ENCODE measurements at regions not wholly inside any gene's neighbourhood (a gene's known extent, or its start where the extent isn't known, plus 50 kb on each side); places are given as distances from the start of the nearest gene placed in this dataset.

DNA sequence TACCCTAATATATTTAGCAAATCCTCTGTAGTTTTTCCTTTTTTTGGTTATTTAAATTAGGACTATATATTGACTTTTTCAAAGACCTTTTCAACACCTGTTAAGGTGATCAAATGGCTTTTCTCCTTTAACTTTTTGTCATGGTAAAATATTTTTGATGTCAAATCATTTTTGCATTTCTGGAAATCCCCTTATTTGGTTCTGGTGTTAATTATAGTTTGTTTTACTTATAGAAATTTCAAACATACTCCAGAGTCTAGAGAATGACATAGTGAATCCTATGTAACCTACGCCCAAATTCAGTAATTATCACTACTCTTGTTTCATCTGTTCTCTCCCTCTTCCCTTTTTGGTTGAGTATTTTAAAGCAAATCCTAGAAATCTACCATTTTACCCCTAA lies 121.3 kb upstream of the TBL1XR1 start:
- Mint-ChIP-seq H3K9me3 (ENCODE audit: low read depth) (peaks cover 5% of the 10 kb centered on the region), H3K27me3 (ENCODE audit: low read depth) (no peaks in the 10 kb centered on the region), H3K27ac (ENCODE audit: unreplicated experiment) (no peak overlapping the region), H3K4me3 (ENCODE audit: unreplicated experiment) (no peak overlapping the region), H3K36me3 (ENCODE audit: low read depth) (no peaks in the 10 kb centered on the region), H3K4me1 (ENCODE audit: low read depth) (peaks cover 33% of the 10 kb centered on the region)
- TF ChIP-seq, protein P1, sequence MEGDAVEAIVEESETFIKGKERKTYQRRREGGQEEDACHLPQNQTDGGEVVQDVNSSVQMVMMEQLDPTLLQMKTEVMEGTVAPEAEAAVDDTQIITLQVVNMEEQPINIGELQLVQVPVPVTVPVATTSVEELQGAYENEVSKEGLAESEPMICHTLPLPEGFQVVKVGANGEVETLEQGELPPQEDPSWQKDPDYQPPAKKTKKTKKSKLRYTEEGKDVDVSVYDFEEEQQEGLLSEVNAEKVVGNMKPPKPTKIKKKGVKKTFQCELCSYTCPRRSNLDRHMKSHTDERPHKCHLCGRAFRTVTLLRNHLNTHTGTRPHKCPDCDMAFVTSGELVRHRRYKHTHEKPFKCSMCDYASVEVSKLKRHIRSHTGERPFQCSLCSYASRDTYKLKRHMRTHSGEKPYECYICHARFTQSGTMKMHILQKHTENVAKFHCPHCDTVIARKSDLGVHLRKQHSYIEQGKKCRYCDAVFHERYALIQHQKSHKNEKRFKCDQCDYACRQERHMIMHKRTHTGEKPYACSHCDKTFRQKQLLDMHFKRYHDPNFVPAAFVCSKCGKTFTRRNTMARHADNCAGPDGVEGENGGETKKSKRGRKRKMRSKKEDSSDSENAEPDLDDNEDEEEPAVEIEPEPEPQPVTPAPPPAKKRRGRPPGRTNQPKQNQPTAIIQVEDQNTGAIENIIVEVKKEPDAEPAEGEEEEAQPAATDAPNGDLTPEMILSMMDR (IDR thresholded peaks at IDR 0.05): no peak
- no peak for DNase-seq (ENCODE audit: low spot score)

GRCh38 chr3:177320765-177321247 lies 123.5 kb upstream of the TBL1XR1 start:
- Mint-ChIP-seq H3K4me3 (ENCODE audit: unreplicated experiment) (no peak overlapping the region), H3K4me1 (ENCODE audit: low read depth) (peaks cover 33% of the 10 kb centered on the region), H3K27me3 (ENCODE audit: low read depth) (no peaks in the 10 kb centered on the region), H3K36me3 (ENCODE audit: low read depth) (no peaks in the 10 kb centered on the region), H3K9me3 (ENCODE audit: low read depth) (peaks cover 5% of the 10 kb centered on the region), H3K27ac (ENCODE audit: unreplicated experiment) (peak overlapping the region; percentile 39)
- TF ChIP-seq, protein P1 (IDR thresholded peaks at IDR 0.05): no peak
- DNase-seq (ENCODE audit: low spot score): no peak

- DNase-seq (ENCODE audit: low spot score): no peak
- peaks cover 33% of the 10 kb centered on the region for H3K4me1 Mint-ChIP-seq (ENCODE audit: low read depth)
- no peak overlapping the region for H3K4me3 Mint-ChIP-seq (ENCODE audit: unreplicated experiment)
- H3K36me3 Mint-ChIP-seq (ENCODE audit: low read depth): no peaks in the 10 kb centered on the region
- peaks cover 5% of the 10 kb centered on the region for H3K9me3 Mint-ChIP-seq (ENCODE audit: low read depth)
- TF ChIP-seq, protein P1 (IDR thresholded peaks at IDR 0.05): no peak
- H3K27me3 Mint-ChIP-seq (ENCODE audit: low read depth): no peaks in the 10 kb centered on the region
- peak overlapping the region; percentile 65 for H3K27ac Mint-ChIP-seq (ENCODE audit: unreplicated experiment)
Measured at GRCh38 chr3:177321819-177322218, 124.5 kb upstream of the TBL1XR1 start.

- no peak overlapping the region for H3K27ac Mint-ChIP-seq (ENCODE audit: unreplicated experiment)
- no peaks in the 10 kb centered on the region for H3K9me3 Mint-ChIP-seq (ENCODE audit: low read depth)
- H3K4me1 Mint-ChIP-seq (ENCODE audit: low read depth): peaks cover 29% of the 10 kb centered on the region
- TF ChIP-seq, protein P1 (IDR thresholded peaks at IDR 0.05): no peak
- no peaks in the 10 kb centered on the region for H3K27me3 Mint-ChIP-seq (ENCODE audit: low read depth)
- H3K4me3 Mint-ChIP-seq (ENCODE audit: unreplicated experiment): no peak overlapping the region
- no peaks in the 10 kb centered on the region for H3K36me3 Mint-ChIP-seq (ENCODE audit: low read depth)
- no peak for DNase-seq (ENCODE audit: low spot score)
Measured at GRCh38 chr3:177322881-177323280, 125.6 kb upstream of the TBL1XR1 start.

- H3K4me3 Mint-ChIP-seq (ENCODE audit: unreplicated experiment): no peak overlapping the region
- no peak overlapping the region for H3K27ac Mint-ChIP-seq (ENCODE audit: unreplicated experiment)
- no peaks in the 10 kb centered on the region for H3K36me3 Mint-ChIP-seq (ENCODE audit: low read depth)
- H3K9me3 Mint-ChIP-seq (ENCODE audit: low read depth): no peaks in the 10 kb centered on the region
- TF ChIP-seq, protein P1 (IDR thresholded peaks at IDR 0.05): no peak
- peaks cover 20% of the 10 kb centered on the region for H3K4me1 Mint-ChIP-seq (ENCODE audit: low read depth)
- DNase-seq (ENCODE audit: low spot score): no peak
- H3K27me3 Mint-ChIP-seq (ENCODE audit: low read depth): no peaks in the 10 kb centered on the region
Measured at GRCh38 chr3:177329854-177330253, 132.6 kb upstream of the TBL1XR1 start.

Data from chondrocyte (in vitro differentiated cells).